GM23248 (cell line): ENCODE measurements at regions not wholly inside any gene's neighbourhood (a gene's known extent, or its start where the extent isn't known, plus 50 kb on each side); places are given as distances from the start of the nearest gene placed in this dataset.

ENCODE experiments used
- DNase-seq: peaks from one replicate; pipeline ENCODE4 v3.0.0-alpha.2; 2015
- H2AFZ ChIP-seq: fragments of 200-600 bp; sonication (generic); 2 replicates; pipeline ENCODE4 v1.6.1; 2016; ENCODE audit warnings: antibody characterized with exemption
- H3F3A ChIP-seq: fragments of 200-600 bp; sonication (generic); 2 replicates; pipeline ENCODE4 v1.6.1; 2016; ENCODE audit warnings: mild to moderate bottlenecking, antibody characterized with exemption, mixed run types; ENCODE audit not compliant: insufficient read depth
- H3K27ac ChIP-seq: fragments of 200-600 bp; sonication (generic); 2 replicates; pipeline ENCODE4 v1.5.1; 2016; ENCODE audit warnings: mild to moderate bottlenecking
- H3K27me3 ChIP-seq: fragments of 200-600 bp; sonication (generic); replicated peaks from 2 replicates; pipeline ENCODE4 v1.6.1; 2016; ENCODE audit warnings: mild to moderate bottlenecking; ENCODE audit not compliant: insufficient read depth
- H3K36me3 ChIP-seq: fragments of 200-600 bp; sonication (generic); 2 replicates; pipeline ENCODE4 v1.6.1; 2016; ENCODE audit warnings: low read depth, mild to moderate bottlenecking
- H3K4me1 ChIP-seq: fragments of 200-600 bp; sonication (generic); 2 replicates; pipeline ENCODE4 v1.6.1; 2016; ENCODE audit warnings: mild to moderate bottlenecking; ENCODE audit not compliant: insufficient read depth
- H3K4me2 ChIP-seq: fragments of 200-600 bp; sonication (generic); one replicate; pipeline ENCODE4 v1.6.1; 2016; ENCODE audit warnings: mild to moderate bottlenecking; ENCODE audit not compliant: unreplicated experiment
- H3K4me3 ChIP-seq: fragments of 200-600 bp; sonication (generic); 2 replicates; pipeline ENCODE4 v1.5.1; 2016; ENCODE audit warnings: mild to moderate bottlenecking
- H3K79me2 ChIP-seq: fragments of 200-600 bp; sonication (generic); 2 replicates; pipeline ENCODE4 v1.6.1; 2016; ENCODE audit warnings: mild to moderate bottlenecking; ENCODE audit not compliant: insufficient read depth
- H3K9ac ChIP-seq: fragments of 200-600 bp; sonication (generic); 2 replicates; pipeline ENCODE4 v1.6.1; 2016; ENCODE audit warnings: mild to moderate bottlenecking
- H3K9me2 ChIP-seq: fragments of 200-600 bp; sonication (generic); 2 replicates; pipeline ENCODE4 v1.6.1; 2016; ENCODE audit warnings: mixed run types, mild to moderate bottlenecking, moderate library complexity; ENCODE audit not compliant: insufficient read depth
- H3K9me3 ChIP-seq: fragments of 200-600 bp; sonication (generic); one replicate; pipeline ENCODE4 v1.6.1; 2017; ENCODE audit warnings: low read depth
- H4K20me1 ChIP-seq: fragments of 200-600 bp; sonication (generic); 2 replicates; pipeline ENCODE4 v1.6.0; 2016; ENCODE audit not compliant: insufficient read depth
- EZH2 ChIP-seq: fragments of 200-600 bp; sonication (generic); IDR thresholded peaks from 2 replicates; pipeline ENCODE4 v1.6.1; 2018; ENCODE audit warnings: antibody characterized with exemption, mild to moderate bottlenecking; ENCODE audit not compliant: insufficient read depth, poor library complexity, severe bottlenecking
- EZH2phosphoT487 ChIP-seq: fragments of 200-600 bp; sonication (generic); IDR thresholded peaks from 2 replicates; pipeline ENCODE4 v1.6.1; 2018; ENCODE audit warnings: antibody characterized with exemption, moderate library complexity, mild to moderate bottlenecking, low read depth; ENCODE audit not compliant: insufficient read depth
- WGBS, 2 experiments: methylation state at CpG; one replicate each; pipeline ENCODE4 v1.1.6; 2015 to 2017; ENCODE audit warnings: low lambda C conversion rate in 2 of 2, low coverage in 1 of 2; ENCODE audit errors: missing lambda C conversion rate in 2 of 2; 5-methylcytosine and 5-hydroxymethylcytosine counted together
- in situ Hi-C: fragments of 300-500 bp; cut with MboI; formaldehyde crosslinking; loops from 2 replicates; pipeline ENCODE4 v1.15.0; 2020

GRCh38 chr18:5678278-5678677, 134.5 kb upstream of the EPB41L3 start:
- in situ Hi-C loops = no loop called here
- Histone ChIP-seq H3K79me2 (no peaks in the 10 kb centered on the region), H3K36me3 (no peaks in the 10 kb centered on the region), H3K4me2 (no peak overlapping the region), H3K9ac (no peak overlapping the region), H3K9me2 (no peaks in the 10 kb centered on the region), H3K27me3 (no peaks in the 10 kb centered on the region), H3K4me3 (no peak overlapping the region), H3K9me3 (no peaks in the 10 kb centered on the region), H2AFZ (no peak overlapping the region), H3K4me1 (no peaks in the 10 kb centered on the region), H3K27ac (no peak overlapping the region), H4K20me1 (no peaks in the 10 kb centered on the region), H3F3A (no peaks in the 10 kb centered on the region)
- TF ChIP-seq EZH2phosphoT487 (no peak), EZH2 (no peak)
- WGBS, 2 experiments = 25 to 35% methylated on average over 3 of the region's 3 CpGs
- DNase-seq = no peak

- 25 to 30% methylated on average over 2 of the region's 2 CpGs for WGBS, 2 experiments
- Histone ChIP-seq H3K36me3 (no peaks in the 10 kb centered on the region), H3K9ac (no peak overlapping the region), H3K9me2 (no peaks in the 10 kb centered on the region), H3K79me2 (no peaks in the 10 kb centered on the region), H3K27ac (no peak overlapping the region), H4K20me1 (no peaks in the 10 kb centered on the region), H3K4me2 (no peak overlapping the region), H3K4me1 (no peaks in the 10 kb centered on the region), H3K27me3 (no peaks in the 10 kb centered on the region), H2AFZ (no peak overlapping the region), H3K9me3 (no peaks in the 10 kb centered on the region), H3K4me3 (no peak overlapping the region), H3F3A (no peaks in the 10 kb centered on the region)
- in situ Hi-C loops = no loop called here
- no peak for DNase-seq
- no peak for TF ChIP-seq EZH2
- TF ChIP-seq EZH2phosphoT487 = no peak
Measured at GRCh38 chr18:5673616-5674015, 129.8 kb upstream of the EPB41L3 start.

- no peak overlapping the region for H3K9ac ChIP-seq
- no peaks in the 10 kb centered on the region for H3K79me2 ChIP-seq
- no peaks in the 10 kb centered on the region for H3F3A ChIP-seq
- no peaks in the 10 kb centered on the region for H3K36me3 ChIP-seq
- H3K9me2 ChIP-seq = no peaks in the 10 kb centered on the region
- no peaks in the 10 kb centered on the region for H3K4me1 ChIP-seq
- H3K4me3 ChIP-seq = no peak overlapping the region
- H3K27me3 ChIP-seq = no peaks in the 10 kb centered on the region
- no peak overlapping the region for H2AFZ ChIP-seq
- H3K27ac ChIP-seq = no peak overlapping the region
- no peaks in the 10 kb centered on the region for H3K9me3 ChIP-seq
- in situ Hi-C loops = no loop called here
- H4K20me1 ChIP-seq = no peaks in the 10 kb centered on the region
- no peak for DNase-seq
- no peak for TF ChIP-seq EZH2
- no peak for TF ChIP-seq EZH2phosphoT487
- WGBS, 2 experiments = 36 to 54% methylated on average over 2 of the region's 2 CpGs
- H3K4me2 ChIP-seq = no peak overlapping the region
Measured at GRCh38 chr18:5669585-5669984, 125.8 kb upstream of the EPB41L3 start.

- Histone ChIP-seq H3K27ac (no peak overlapping the region), H3K9me3 (no peaks in the 10 kb centered on the region), H3K79me2 (no peaks in the 10 kb centered on the region), H3K36me3 (no peaks in the 10 kb centered on the region), H3K9ac (no peak overlapping the region), H2AFZ (no peak overlapping the region), H3K9me2 (no peaks in the 10 kb centered on the region), H3K4me3 (no peak overlapping the region), H3K4me2 (no peak overlapping the region), H3F3A (no peaks in the 10 kb centered on the region), H3K27me3 (no peaks in the 10 kb centered on the region), H4K20me1 (no peaks in the 10 kb centered on the region), H3K4me1 (no peaks in the 10 kb centered on the region)
- TF ChIP-seq EZH2 (no peak), EZH2phosphoT487 (no peak)
- WGBS, 2 experiments = 54 to 69% methylated on average over 2 of the region's 2 CpGs
- no peak for DNase-seq
- in situ Hi-C loops = no loop called here
Measured at GRCh38 chr18:5668087-5668715, 124.4 kb upstream of the EPB41L3 start.

GRCh38 chr18:5667356-5667755, 123.6 kb upstream of the EPB41L3 start:
- no peaks in the 10 kb centered on the region for H3K27me3 ChIP-seq
- H3K79me2 ChIP-seq = no peaks in the 10 kb centered on the region
- H3K4me1 ChIP-seq = no peaks in the 10 kb centered on the region
- no peaks in the 10 kb centered on the region for H3K36me3 ChIP-seq
- H3K9me3 ChIP-seq = no peaks in the 10 kb centered on the region
- 57 to 62% methylated on average over 3 of the region's 3 CpGs for WGBS, 2 experiments
- no peak for DNase-seq
- no peak overlapping the region for H3K27ac ChIP-seq
- no peak overlapping the region for H3K4me2 ChIP-seq
- in situ Hi-C loops = no loop called here
- H3K9ac ChIP-seq = no peak overlapping the region
- H3F3A ChIP-seq = no peaks in the 10 kb centered on the region
- no peak overlapping the region for H3K4me3 ChIP-seq
- TF ChIP-seq EZH2 (no peak), EZH2phosphoT487 (no peak)
- no peaks in the 10 kb centered on the region for H4K20me1 ChIP-seq
- H3K9me2 ChIP-seq = no peaks in the 10 kb centered on the region
- no peak overlapping the region for H2AFZ ChIP-seq
